ENCODE measurements at regions not wholly inside any gene's neighbourhood (a gene's known extent, or its start where the extent isn't known, plus 50 kb on each side); places are given as distances from the start of the nearest gene placed in this dataset.

- intact Hi-C loops (cut with DNase I): no loop called here
- TF ChIP-seq CTCF (IDR thresholded peaks at IDR 0.05): no peak
- TF ChIP-seq POLR2A (IDR thresholded peaks at IDR 0.05): no peak
- no peak for TF ChIP-seq POLR2AphosphoS5 (IDR thresholded peaks at IDR 0.05; ENCODE audit: insufficient read depth in 1 of 2, low read depth in 1 of 2)
- no peaks in the 10 kb centered on the region for H3K27me3 ChIP-seq
These were observed 171.3 kb upstream of the PRKCQ start for GRCh38 chr10:6751363-6751762.

DNA sequence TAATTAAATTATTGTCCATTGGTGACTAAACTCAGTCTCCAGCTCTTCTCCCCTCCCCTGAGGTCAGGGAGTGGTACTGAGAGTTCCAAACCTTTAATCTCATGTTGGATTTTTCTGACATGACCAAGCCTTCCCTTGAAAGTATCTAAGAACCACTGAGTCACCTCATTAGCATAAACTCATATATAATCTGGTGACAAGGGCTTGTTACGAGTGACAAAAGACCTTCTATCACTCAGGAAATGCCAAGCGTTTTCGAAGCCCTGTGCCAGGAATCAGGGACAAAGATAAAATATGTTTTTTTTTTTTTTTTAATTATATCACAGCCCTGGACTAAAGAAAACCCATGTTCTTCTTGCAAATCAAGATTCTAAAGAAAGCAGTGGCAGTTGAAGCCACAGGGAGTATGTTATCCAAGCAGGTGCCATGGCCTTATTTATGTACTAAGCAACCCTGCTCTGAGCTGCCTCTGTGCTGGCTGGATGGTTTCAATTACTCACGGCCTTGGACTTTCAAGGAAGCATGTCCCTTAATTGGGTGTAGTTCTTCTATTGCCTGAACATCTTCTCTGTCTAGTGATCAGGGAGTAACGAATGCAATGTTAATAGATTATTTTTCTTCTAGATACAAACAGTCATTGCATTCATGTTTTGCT is 169.0 kb upstream of the PRKCQ start:
- no peak overlapping the region for H3K27ac ChIP-seq
- H3K4me1 ChIP-seq: no peaks in the 10 kb centered on the region
- DNase-seq (ENCODE audit: extremely low spot score in 2 of 2): no peak
- TF ChIP-seq CTCF (IDR thresholded peaks at IDR 0.05): no peak
- TF ChIP-seq POLR2A (IDR thresholded peaks at IDR 0.05): no peak
- no peak for TF ChIP-seq POLR2AphosphoS5 (IDR thresholded peaks at IDR 0.05; ENCODE audit: insufficient read depth in 1 of 2, low read depth in 1 of 2)
- no peaks in the 10 kb centered on the region for H3K36me3 ChIP-seq
- no peaks in the 10 kb centered on the region for H3K27me3 ChIP-seq
- no peaks in the 10 kb centered on the region for H3K9me3 ChIP-seq
- H3K4me3 ChIP-seq: no peak overlapping the region
- intact Hi-C loops (cut with DNase I): no loop called here

More at GRCh38 chr10:6751363-6751762, 171.3 kb upstream of the PRKCQ start:
- Histone ChIP-seq H3K4me1 (peaks cover 8% of the 10 kb centered on the region), H3K27ac (no peak overlapping the region), H3K36me3 (no peaks in the 10 kb centered on the region), H3K4me3 (no peak overlapping the region), H3K9me3 (no peaks in the 10 kb centered on the region)
- DNase-seq (ENCODE audit: extremely low spot score in 2 of 2): no peak

- intact Hi-C loops (cut with DNase I): no loop called here
- no peak overlapping the region for H3K27ac ChIP-seq
- H3K27me3 ChIP-seq: no peaks in the 10 kb centered on the region
- TF ChIP-seq POLR2A (IDR thresholded peaks at IDR 0.05) (no peak), POLR2AphosphoS5 (IDR thresholded peaks at IDR 0.05; ENCODE audit: insufficient read depth in 1 of 2, low read depth in 1 of 2) (no peak), CTCF (IDR thresholded peaks at IDR 0.05) (no peak)
- no peak for DNase-seq (ENCODE audit: extremely low spot score in 2 of 2)
- H3K9me3 ChIP-seq: no peaks in the 10 kb centered on the region
- no peak overlapping the region for H3K4me3 ChIP-seq
- no peaks in the 10 kb centered on the region for H3K36me3 ChIP-seq
- no peaks in the 10 kb centered on the region for H3K4me1 ChIP-seq
These were observed 168.0 kb upstream of the PRKCQ start for GRCh38 chr10:6748029-6748428.

DNA sequence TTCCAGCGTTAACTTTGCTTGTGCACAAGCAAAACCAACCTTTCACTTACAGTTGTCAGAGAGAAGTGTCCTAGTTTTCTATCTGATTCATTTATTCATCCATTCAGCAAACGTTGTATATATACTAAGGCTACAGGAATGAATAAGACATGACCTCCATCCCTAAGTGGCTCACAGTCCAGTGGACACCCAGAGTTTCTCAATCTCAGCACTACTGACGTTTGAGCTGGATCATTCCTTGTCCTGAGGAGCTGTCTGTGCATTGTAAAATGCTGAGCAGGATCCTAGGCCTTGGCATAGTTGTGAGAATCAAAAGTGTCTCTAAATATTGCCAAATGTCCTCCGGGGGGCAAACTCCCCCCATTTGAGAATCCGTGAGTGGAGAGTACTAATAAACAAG is 166.7 kb upstream of the PRKCQ start:
- Histone ChIP-seq H3K27me3 (no peaks in the 10 kb centered on the region), H3K36me3 (no peaks in the 10 kb centered on the region), H3K4me3 (no peak overlapping the region), H3K27ac (no peak overlapping the region), H3K9me3 (no peaks in the 10 kb centered on the region), H3K4me1 (peaks cover 3% of the 10 kb centered on the region)
- TF ChIP-seq CTCF (IDR thresholded peaks at IDR 0.05) (no peak), POLR2AphosphoS5 (IDR thresholded peaks at IDR 0.05; ENCODE audit: insufficient read depth in 1 of 2, low read depth in 1 of 2) (no peak), POLR2A (IDR thresholded peaks at IDR 0.05) (no peak)
- intact Hi-C loops (cut with DNase I): no loop called here
- no peak for DNase-seq (ENCODE audit: extremely low spot score in 2 of 2)

DNA sequence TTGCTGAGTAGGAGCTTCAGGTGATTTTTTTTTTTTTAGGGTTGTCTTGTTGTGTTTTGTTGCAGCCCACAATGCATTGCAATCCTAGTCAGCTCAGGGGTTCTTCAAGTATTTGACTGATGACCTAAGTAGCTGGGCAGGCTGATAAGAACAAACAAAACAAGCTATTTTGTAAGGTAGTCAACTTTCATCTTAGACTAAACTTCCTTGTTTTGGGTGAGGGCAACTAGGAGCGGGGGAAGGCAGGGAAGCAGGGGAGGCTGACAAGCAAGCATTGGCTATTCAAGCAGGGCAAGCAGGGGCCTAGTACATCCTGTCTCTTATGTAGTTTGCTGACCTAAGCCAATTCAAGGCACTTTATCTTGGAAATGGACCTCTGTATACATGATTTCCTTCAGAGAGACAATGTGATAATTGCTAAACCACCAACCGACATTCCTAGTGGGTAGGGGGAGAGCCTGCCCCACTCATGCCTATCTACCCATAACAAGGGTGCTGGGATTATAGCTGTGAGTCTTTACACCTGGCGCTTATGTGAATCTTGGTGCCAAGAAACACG is 163.3 kb upstream of the PRKCQ start:
- H3K4me1 ChIP-seq: peaks cover 24% of the 10 kb centered on the region
- H3K27ac ChIP-seq: no peak overlapping the region
- no peaks in the 10 kb centered on the region for H3K27me3 ChIP-seq
- no peak overlapping the region for H3K4me3 ChIP-seq
- no peak for TF ChIP-seq POLR2A (IDR thresholded peaks at IDR 0.05)
- TF ChIP-seq CTCF (IDR thresholded peaks at IDR 0.05): no peak
- no peak for TF ChIP-seq POLR2AphosphoS5 (IDR thresholded peaks at IDR 0.05; ENCODE audit: insufficient read depth in 1 of 2, low read depth in 1 of 2)
- DNase-seq (ENCODE audit: extremely low spot score in 2 of 2): no peak
- no peaks in the 10 kb centered on the region for H3K36me3 ChIP-seq
- intact Hi-C loops (cut with DNase I): no loop called here
- H3K9me3 ChIP-seq: no peaks in the 10 kb centered on the region

All from vagina (tissue), 2 donors.